Body of pancreas (tissue), 4 donors: ENCODE measurements at regions not wholly inside any gene's neighbourhood (a gene's known extent, or its start where the extent isn't known, plus 50 kb on each side); places are given as distances from the start of the nearest gene placed in this dataset.

Experiments
- ATAC-seq: fragments of 150-250 bp; one replicate; pipeline ENCODE4 v1.9.1; 2016
- DNase-seq, 4 donors: peaks; one replicate each; pipeline ENCODE4 v3.0.0-alpha.2; 2019
- H3K27ac ChIP-seq, 4 donors: fragments of 200-600 bp; sonication (generic); 1 replicate in 3 of 4; 2 replicates in 1 of 4; pipeline versions ENCODE4 v1.5.1 to v1.6.1; 2016 to 2019; ENCODE audit warnings: mild to moderate bottlenecking in 1 of 4, mixed read lengths in 1 of 4, moderate library complexity in 1 of 4
- H3K27me3 ChIP-seq, 2 donors: fragments of 200-600 bp; sonication (generic); one replicate each; pipeline ENCODE4 v1.6.0; 2016; ENCODE audit warnings: mild to moderate bottlenecking in 1 of 2
- H3K36me3 ChIP-seq, 2 donors: fragments of 200-600 bp; sonication (generic); replicated peaks in 1 of 2; 2 replicates each; pipeline ENCODE4 v1.5.1; 2016; ENCODE audit warnings: low read depth in 2 of 2; ENCODE audit not compliant: insufficient read depth in 1 of 2
- H3K4me1 ChIP-seq: fragments of 200-600 bp; sonication (generic); one replicate; pipeline ENCODE4 v1.6.0; 2016
- H3K4me3 ChIP-seq, 2 donors: fragments of 200-600 bp; sonication (generic); 1 replicate in 1 of 2; 2 replicates in 1 of 2; pipeline ENCODE4 v1.5.1; 2016 to 2019
- H3K9me3 ChIP-seq, 3 donors: fragments of 200-600 bp; sonication (generic); 1 replicate in 2 of 3; 2 replicates in 1 of 3; pipeline ENCODE4 v1.5.1; 2016
- CTCF ChIP-seq, 7 experiments: fragments of 450-650 bp in 4 of 7; fragments of 200-600 bp in 3 of 7; sonication (generic) in 3 of 7; IDR thresholded peaks; one replicate each; pipeline ENCODE4 v1.5.1; 2016 to 2019; ENCODE audit warnings: antibody characterized with exemption in 7 of 7
- POLR2A ChIP-seq, 3 donors: fragments of 450-650 bp; IDR thresholded peaks; one replicate each; pipeline ENCODE4 v1.6.1; 2016; ENCODE audit warnings: antibody characterized with exemption in 3 of 3, mild to moderate bottlenecking in 2 of 3
- WGBS, 2 donors: methylation state at CpG; one replicate each; pipeline ENCODE4 v1.1.5; 2017; 5-methylcytosine and 5-hydroxymethylcytosine counted together
- intact Hi-C: fragments of 100-400 bp; cut with DNase I; formaldehyde crosslinking; loops from one replicate; pipeline ENCODE4 v1.15.1; 2023

- TF ChIP-seq CTCF (IDR thresholded peaks at IDR 0.05) (no peak), POLR2A (IDR thresholded peaks at IDR 0.05) (no peak)
- Histone ChIP-seq H3K4me3 (no peak overlapping the region), H3K27ac (no peak overlapping the region), H3K27me3 (no peaks in the 10 kb centered on the region), H3K9me3 (no peaks in the 10 kb centered on the region), H3K36me3 (no peaks in the 10 kb centered on the region), H3K4me1 (peaks cover 21% of the 10 kb centered on the region)
- DNase-seq (no peak), ATAC-seq (no peak)
- intact Hi-C loops = no loop called here
- 86 to 95% methylated on average over 3 of the region's 3 CpGs for WGBS, 2 donors
Measured at GRCh38 chr2:160581035-160581434, 87.4 kb upstream of the RBMS1 start.

- no peaks in the 10 kb centered on the region for H3K27me3 ChIP-seq
- no peak overlapping the region for H3K27ac ChIP-seq
- WGBS, 2 donors = 72 to 81% methylated on average over 5 of the region's 5 CpGs
- DNase-seq (no peak), ATAC-seq (no peak)
- peaks cover 21% of the 10 kb centered on the region for H3K4me1 ChIP-seq
- intact Hi-C loops = no loop called here
- H3K36me3 ChIP-seq = no peaks in the 10 kb centered on the region
- no peak overlapping the region for H3K4me3 ChIP-seq
- TF ChIP-seq POLR2A (IDR thresholded peaks at IDR 0.05) = no peak
- no peaks in the 10 kb centered on the region for H3K9me3 ChIP-seq
Measured at GRCh38 chr2:160581448-160581847, 87.8 kb upstream of the RBMS1 start.

GRCh38 chr2:160582081-160582480 lies 88.5 kb upstream of the RBMS1 start:
- H3K27me3 ChIP-seq = no peaks in the 10 kb centered on the region
- intact Hi-C loops = no loop called here
- H3K27ac ChIP-seq = no peak overlapping the region
- H3K9me3 ChIP-seq = no peaks in the 10 kb centered on the region
- WGBS, 2 donors = 78 to 83% methylated on average over 2 of the region's 2 CpGs
- H3K4me3 ChIP-seq = no peak overlapping the region
- no peak for ATAC-seq
- no peaks in the 10 kb centered on the region for H3K36me3 ChIP-seq
- TF ChIP-seq CTCF (IDR thresholded peaks at IDR 0.05) (no peak), POLR2A (IDR thresholded peaks at IDR 0.05) (no peak)
- no peak for DNase-seq
- peaks cover 21% of the 10 kb centered on the region for H3K4me1 ChIP-seq

GRCh38 chr2:160582490-160583145 lies 89.0 kb upstream of the RBMS1 start:
- Histone ChIP-seq H3K4me3 (no peak overlapping the region), H3K4me1 (peaks cover 21% of the 10 kb centered on the region), H3K27ac (peak overlapping the region in 3 of 4 donors; percentile 22 to 51 (median 49)), H3K27me3 (no peaks in the 10 kb centered on the region), H3K9me3 (no peaks in the 10 kb centered on the region), H3K36me3 (no peaks in the 10 kb centered on the region)
- WGBS, 2 donors = 45 to 51% methylated on average over 3 of the region's 3 CpGs
- TF ChIP-seq CTCF (IDR thresholded peaks at IDR 0.05) (no peak), POLR2A (IDR thresholded peaks at IDR 0.05) (no peak)
- ATAC-seq (peak; percentile 47), DNase-seq (peak in 3 of 4 donors; percentile 14 to 27 (median 19))
- intact Hi-C loops = no loop called here

GRCh38 chr2:160583146-160583535 lies 89.5 kb upstream of the RBMS1 start:
- Histone ChIP-seq H3K36me3 (no peaks in the 10 kb centered on the region), H3K27me3 (no peaks in the 10 kb centered on the region), H3K4me3 (no peak overlapping the region), H3K9me3 (no peaks in the 10 kb centered on the region), H3K27ac (peak overlapping the region in 3 of 4 donors; percentile 22 to 51 (median 49)), H3K4me1 (peaks cover 21% of the 10 kb centered on the region)
- WGBS, 2 donors = 0 to 19% methylated on average over 1 of the region's 1 CpG
- intact Hi-C loops = no loop called here
- DNase-seq (no peak), ATAC-seq (peak; percentile 38)
- TF ChIP-seq CTCF (IDR thresholded peaks at IDR 0.05) (no peak), POLR2A (IDR thresholded peaks at IDR 0.05) (no peak)
